WTC11 (cell line): ENCODE measurements at regions not wholly inside any gene's neighbourhood (a gene's known extent, or its start where the extent isn't known, plus 50 kb on each side); places are given as distances from the start of the nearest gene placed in this dataset.

ENCODE experiments used
- ATF3 ChIP-seq: sonication (generic); formaldehyde crosslinking; conservative IDR thresholded peaks from 2 replicates; pipeline ENCODE4 v1.8.1; 2022; ENCODE audit warnings: mild to moderate bottlenecking, missing genetic modification reagents
- CREB1 ChIP-seq: sonication (generic); formaldehyde crosslinking; IDR thresholded peaks from 2 replicates; pipeline ENCODE4 v1.8.0; 2023; ENCODE audit warnings: mild to moderate bottlenecking, missing genetic modification reagents
- FOXP4 ChIP-seq: sonication (generic); formaldehyde crosslinking; IDR thresholded peaks from 2 replicates; pipeline ENCODE4 v1.8.0; 2022; ENCODE audit warnings: mild to moderate bottlenecking, missing genetic modification reagents
- KAT7 ChIP-seq: sonication (generic); formaldehyde crosslinking; IDR thresholded peaks from 2 replicates; pipeline ENCODE4 v1.8.1; 2023; ENCODE audit warnings: missing genetic modification reagents, mild to moderate bottlenecking, borderline replicate concordance
- ZNF263 ChIP-seq: sonication (generic); formaldehyde crosslinking; IDR thresholded peaks from 2 replicates; pipeline ENCODE4 v1.8.1; 2022; ENCODE audit warnings: low read depth, mild to moderate bottlenecking, moderate library complexity, missing genetic modification reagents
- TF ChIP-seq, protein P1 (sequence below): fragments of 200-600 bp; IDR thresholded peaks from 2 replicates; pipeline ENCODE4 v1.8.0; 2022; ENCODE audit warnings: antibody characterized with exemption
- TF ChIP-seq, protein P2 (sequence below): sonication (generic); formaldehyde crosslinking; IDR thresholded peaks from 2 replicates; pipeline ENCODE4 v1.8.1; 2022; ENCODE audit warnings: low read depth, missing genetic modification reagents, borderline replicate concordance

DNA sequence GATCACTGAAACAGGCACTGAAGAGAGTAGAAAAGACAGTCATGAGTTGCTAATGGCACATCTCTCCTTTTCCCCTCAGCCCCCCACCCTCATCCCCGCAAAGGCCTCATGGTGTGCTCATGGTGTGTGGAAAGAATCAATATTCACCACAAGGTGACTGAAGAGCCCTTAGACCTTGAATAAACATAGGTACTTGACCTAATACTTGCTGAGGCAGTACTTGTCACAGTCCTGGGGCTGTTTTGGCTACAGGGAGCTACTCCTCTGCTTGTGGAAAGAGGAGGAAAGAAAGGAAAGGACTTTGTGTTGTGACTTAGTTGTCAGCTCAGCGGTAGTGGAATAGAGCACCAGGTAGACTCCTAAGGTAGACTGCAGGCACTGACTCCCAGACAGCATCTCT lies 537.8 kb upstream of the CCDC179 start:
- TF ChIP-seq, protein P1, sequence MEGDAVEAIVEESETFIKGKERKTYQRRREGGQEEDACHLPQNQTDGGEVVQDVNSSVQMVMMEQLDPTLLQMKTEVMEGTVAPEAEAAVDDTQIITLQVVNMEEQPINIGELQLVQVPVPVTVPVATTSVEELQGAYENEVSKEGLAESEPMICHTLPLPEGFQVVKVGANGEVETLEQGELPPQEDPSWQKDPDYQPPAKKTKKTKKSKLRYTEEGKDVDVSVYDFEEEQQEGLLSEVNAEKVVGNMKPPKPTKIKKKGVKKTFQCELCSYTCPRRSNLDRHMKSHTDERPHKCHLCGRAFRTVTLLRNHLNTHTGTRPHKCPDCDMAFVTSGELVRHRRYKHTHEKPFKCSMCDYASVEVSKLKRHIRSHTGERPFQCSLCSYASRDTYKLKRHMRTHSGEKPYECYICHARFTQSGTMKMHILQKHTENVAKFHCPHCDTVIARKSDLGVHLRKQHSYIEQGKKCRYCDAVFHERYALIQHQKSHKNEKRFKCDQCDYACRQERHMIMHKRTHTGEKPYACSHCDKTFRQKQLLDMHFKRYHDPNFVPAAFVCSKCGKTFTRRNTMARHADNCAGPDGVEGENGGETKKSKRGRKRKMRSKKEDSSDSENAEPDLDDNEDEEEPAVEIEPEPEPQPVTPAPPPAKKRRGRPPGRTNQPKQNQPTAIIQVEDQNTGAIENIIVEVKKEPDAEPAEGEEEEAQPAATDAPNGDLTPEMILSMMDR, result no peak
- TF ChIP-seq ATF3 (CRISPR knock-in tag) (no peak), KAT7 (CRISPR knock-in tag) (no peak), ZNF263 (no peak), CREB1 (CRISPR knock-in tag) (no peak), FOXP4 (CRISPR knock-in tag) (no peak)
- TF ChIP-seq, protein P2, sequence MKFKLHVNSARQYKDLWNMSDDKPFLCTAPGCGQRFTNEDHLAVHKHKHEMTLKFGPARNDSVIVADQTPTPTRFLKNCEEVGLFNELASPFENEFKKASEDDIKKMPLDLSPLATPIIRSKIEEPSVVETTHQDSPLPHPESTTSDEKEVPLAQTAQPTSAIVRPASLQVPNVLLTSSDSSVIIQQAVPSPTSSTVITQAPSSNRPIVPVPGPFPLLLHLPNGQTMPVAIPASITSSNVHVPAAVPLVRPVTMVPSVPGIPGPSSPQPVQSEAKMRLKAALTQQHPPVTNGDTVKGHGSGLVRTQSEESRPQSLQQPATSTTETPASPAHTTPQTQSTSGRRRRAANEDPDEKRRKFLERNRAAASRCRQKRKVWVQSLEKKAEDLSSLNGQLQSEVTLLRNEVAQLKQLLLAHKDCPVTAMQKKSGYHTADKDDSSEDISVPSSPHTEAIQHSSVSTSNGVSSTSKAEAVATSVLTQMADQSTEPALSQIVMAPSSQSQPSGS, result no peak
